MCF 10A (cell line): ENCODE measurements at regions not wholly inside any gene's neighbourhood (a gene's known extent, or its start where the extent isn't known, plus 50 kb on each side); places are given as distances from the start of the nearest gene placed in this dataset.

ENCODE experiments used
- BruUV-seq: library from RNA; stranded (reverse); fragments of 400-500 nt; replicated peaks from 2 replicates; lab custom pipeline; 2021; lab: Mats Ljungman, UMichigan
- CTCF ChIA-PET: fragments of 300-600 bp; sonication (Branson Sonifier 250); formaldehyde crosslinking; extraction: SDS; loops from one replicate; lab custom pipeline; 2021; ENCODE audit warnings: antibody characterized with exemption, inconsistent platforms; lab: Yijun Ruan, JAX
- POLR2A ChIA-PET: fragments of 300-600, 350-650 bp; sonication (Branson Sonifier 250); formaldehyde crosslinking; extraction: SDS; loops from one replicate; lab custom pipeline; 2020; ENCODE audit warnings: antibody characterized with exemption, inconsistent platforms; lab: Yijun Ruan, JAX
- DNase-seq: peaks from one replicate; pipeline ENCODE4 v3.0.0-alpha.2; 2018; ENCODE audit not compliant: unreplicated experiment
- H3K27ac Mint-ChIP-seq: one replicate; pipeline ENCODE4 v1.8.0; 2022; ENCODE audit warnings: mild to moderate bottlenecking, low read depth, mixed read lengths; ENCODE audit not compliant: unreplicated experiment
- H3K27me3 Mint-ChIP-seq: one replicate; pipeline ENCODE4 v1.8.0; 2022; ENCODE audit warnings: mixed read lengths; ENCODE audit not compliant: insufficient read depth, unreplicated experiment
- H3K36me3 Mint-ChIP-seq: one replicate; pipeline ENCODE4 v1.8.0; 2022; ENCODE audit warnings: mild to moderate bottlenecking, moderate library complexity, mixed read lengths; ENCODE audit not compliant: insufficient read depth, unreplicated experiment
- H3K4me1 Mint-ChIP-seq: one replicate; pipeline ENCODE4 v1.8.0; 2022; ENCODE audit warnings: mixed read lengths; ENCODE audit not compliant: insufficient read depth, unreplicated experiment
- H3K4me3 Mint-ChIP-seq: one replicate; pipeline ENCODE4 v1.8.0; 2022; ENCODE audit warnings: mild to moderate bottlenecking, moderate library complexity, mixed read lengths; ENCODE audit not compliant: unreplicated experiment
- H3K9me3 Mint-ChIP-seq: one replicate; pipeline ENCODE4 v1.8.0; 2022; ENCODE audit warnings: mixed read lengths; ENCODE audit not compliant: unreplicated experiment
- intact Hi-C: fragments of 100-400 bp; cut with micrococcal nuclease; formaldehyde crosslinking; loops from 2 replicates; pipeline ENCODE4 v1.14.1; 2022
- TF ChIP-seq, protein P1 (sequence below): fragments of 200-600 bp; IDR thresholded peaks from one replicate; pipeline ENCODE4 v1.8.0; 2022; ENCODE audit warnings: antibody characterized with exemption, mild to moderate bottlenecking; ENCODE audit not compliant: unreplicated experiment

DNA sequence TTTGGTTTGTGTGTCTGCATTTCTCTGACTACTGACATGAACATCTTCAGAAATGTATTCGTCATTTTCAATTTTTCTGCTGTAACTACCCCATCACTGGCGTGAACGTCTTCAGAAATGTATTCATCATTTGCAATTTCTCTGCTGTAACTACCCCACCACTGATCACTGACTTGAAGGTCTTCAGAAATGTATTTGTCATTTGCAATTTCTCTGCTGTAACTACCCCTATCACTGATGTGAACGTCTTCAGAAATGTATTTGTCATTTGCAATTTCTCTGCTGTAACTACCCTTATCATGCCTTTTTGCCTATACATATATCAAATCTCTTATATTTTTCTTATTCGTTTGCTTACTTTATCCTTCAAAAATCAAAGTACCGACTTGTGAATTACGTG, 274.0 kb downstream of the EFNB2 start:
- BruUV-seq: no TSS peak
- intact Hi-C loops: no loop called here

DNA sequence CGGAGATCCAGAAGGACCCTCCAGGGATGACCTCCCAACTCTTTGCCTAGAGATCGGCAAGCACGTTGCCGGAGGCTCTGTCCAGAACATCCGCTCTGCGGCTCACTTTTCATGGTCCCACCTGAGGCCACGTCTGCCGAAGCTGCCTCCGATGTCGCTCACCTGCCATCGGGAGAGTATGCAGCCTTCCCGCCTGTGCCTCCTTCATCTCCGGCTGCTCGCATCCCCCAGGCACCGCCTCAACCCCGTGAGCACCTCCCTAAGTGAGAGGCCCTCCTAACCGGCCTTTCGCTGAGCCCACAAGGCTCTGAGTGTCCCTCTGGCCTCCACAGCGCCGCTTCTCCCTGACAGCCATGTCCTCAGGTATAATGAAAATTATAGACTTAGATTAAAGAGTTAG, 275.1 kb downstream of the EFNB2 start:
- POLR2A ChIA-PET: no interaction called here
- H3K27ac Mint-ChIP-seq: no peak overlapping the region
- TF ChIP-seq, protein P1, sequence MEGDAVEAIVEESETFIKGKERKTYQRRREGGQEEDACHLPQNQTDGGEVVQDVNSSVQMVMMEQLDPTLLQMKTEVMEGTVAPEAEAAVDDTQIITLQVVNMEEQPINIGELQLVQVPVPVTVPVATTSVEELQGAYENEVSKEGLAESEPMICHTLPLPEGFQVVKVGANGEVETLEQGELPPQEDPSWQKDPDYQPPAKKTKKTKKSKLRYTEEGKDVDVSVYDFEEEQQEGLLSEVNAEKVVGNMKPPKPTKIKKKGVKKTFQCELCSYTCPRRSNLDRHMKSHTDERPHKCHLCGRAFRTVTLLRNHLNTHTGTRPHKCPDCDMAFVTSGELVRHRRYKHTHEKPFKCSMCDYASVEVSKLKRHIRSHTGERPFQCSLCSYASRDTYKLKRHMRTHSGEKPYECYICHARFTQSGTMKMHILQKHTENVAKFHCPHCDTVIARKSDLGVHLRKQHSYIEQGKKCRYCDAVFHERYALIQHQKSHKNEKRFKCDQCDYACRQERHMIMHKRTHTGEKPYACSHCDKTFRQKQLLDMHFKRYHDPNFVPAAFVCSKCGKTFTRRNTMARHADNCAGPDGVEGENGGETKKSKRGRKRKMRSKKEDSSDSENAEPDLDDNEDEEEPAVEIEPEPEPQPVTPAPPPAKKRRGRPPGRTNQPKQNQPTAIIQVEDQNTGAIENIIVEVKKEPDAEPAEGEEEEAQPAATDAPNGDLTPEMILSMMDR: no peak
- H3K4me3 Mint-ChIP-seq: no peak overlapping the region
- no peak for DNase-seq
- no peaks in the 10 kb centered on the region for H3K36me3 Mint-ChIP-seq
- CTCF ChIA-PET: no interaction called here
- intact Hi-C loops: no loop called here
- no peaks in the 10 kb centered on the region for H3K27me3 Mint-ChIP-seq
- no peaks in the 10 kb centered on the region for H3K9me3 Mint-ChIP-seq
- peaks cover 8% of the 10 kb centered on the region for H3K4me1 Mint-ChIP-seq
- BruUV-seq: no TSS peak

More for the DNA sequence above, 274.0 kb downstream of the EFNB2 start:
- Mint-ChIP-seq H3K4me1 (peaks cover 8% of the 10 kb centered on the region), H3K4me3 (no peak overlapping the region), H3K27me3 (no peaks in the 10 kb centered on the region), H3K36me3 (no peaks in the 10 kb centered on the region), H3K27ac (no peak overlapping the region), H3K9me3 (no peaks in the 10 kb centered on the region)
- ChIA-PET CTCF (interaction anchor here (1.2 kb wide), 1 partner anchor 20 kb away, joined by 3 read pairs; no protein-coding TSS in a partner anchor), POLR2A (no interaction called here)
- TF ChIP-seq, protein P1: no peak
- no peak for DNase-seq

DNA sequence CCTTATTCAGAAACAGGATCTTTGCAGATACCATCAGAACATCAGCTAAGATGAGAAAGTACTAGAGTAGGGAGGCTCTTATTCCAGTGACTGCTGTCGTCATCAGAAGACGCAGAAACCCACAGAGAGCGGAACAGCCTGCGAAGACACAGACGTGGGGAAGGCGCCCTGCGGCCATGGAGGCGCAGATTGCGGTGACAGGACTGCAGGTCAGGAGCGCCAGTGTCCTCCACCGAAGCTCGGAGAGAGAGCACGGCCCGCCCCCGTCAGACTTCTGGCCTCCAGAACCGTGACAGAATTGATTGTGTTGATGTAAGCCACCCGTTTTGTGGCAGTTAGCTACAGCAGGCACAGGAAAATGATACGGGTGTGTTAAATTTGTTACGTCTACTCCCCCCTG, 275.5 kb downstream of the EFNB2 start:
- CTCF ChIA-PET: no interaction called here
- TF ChIP-seq, protein P1: no peak
- no peaks in the 10 kb centered on the region for H3K9me3 Mint-ChIP-seq
- no peak overlapping the region for H3K4me3 Mint-ChIP-seq
- intact Hi-C loops: no loop called here
- DNase-seq: no peak
- H3K4me1 Mint-ChIP-seq: peaks cover 8% of the 10 kb centered on the region
- H3K27ac Mint-ChIP-seq: no peak overlapping the region
- H3K27me3 Mint-ChIP-seq: no peaks in the 10 kb centered on the region
- BruUV-seq: no TSS peak
- POLR2A ChIA-PET: no interaction called here
- H3K36me3 Mint-ChIP-seq: no peaks in the 10 kb centered on the region

DNA sequence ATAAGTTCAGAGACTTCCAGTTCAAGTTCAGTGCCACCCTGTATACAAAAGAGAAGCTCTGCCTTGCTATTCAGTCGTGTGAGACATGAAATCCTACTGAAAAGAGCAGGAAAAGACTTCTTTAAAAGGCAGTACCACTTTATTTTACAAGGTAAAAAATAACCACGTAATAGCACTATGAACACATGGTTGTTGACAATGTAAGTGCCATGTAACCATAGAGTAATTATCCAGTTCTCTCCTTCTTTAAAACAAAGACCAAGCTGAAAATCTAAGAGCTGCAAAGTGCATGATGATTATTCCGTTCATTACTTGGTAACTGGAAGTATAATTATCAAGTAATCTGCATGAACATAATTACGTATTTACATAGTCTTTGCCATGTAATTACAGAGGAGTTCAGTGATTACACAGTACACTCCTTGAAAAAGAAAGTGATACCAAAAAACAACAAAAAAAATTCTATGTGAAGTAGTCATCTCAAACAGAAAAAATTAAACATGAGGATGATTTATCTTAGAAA, 288.7 kb downstream of the EFNB2 start:
- Mint-ChIP-seq H3K36me3 (no peaks in the 10 kb centered on the region), H3K9me3 (no peaks in the 10 kb centered on the region), H3K27ac (no peak overlapping the region), H3K4me3 (no peak overlapping the region), H3K27me3 (no peaks in the 10 kb centered on the region), H3K4me1 (no peaks in the 10 kb centered on the region)
- TF ChIP-seq, protein P1: no peak
- DNase-seq: no peak
- CTCF ChIA-PET: no interaction called here
- BruUV-seq: no TSS peak
- POLR2A ChIA-PET: no interaction called here
- intact Hi-C loops: no loop called here
